ENCODE measurements at regions not wholly inside any gene's neighbourhood (a gene's known extent, or its start where the extent isn't known, plus 50 kb on each side); places are given as distances from the start of the nearest gene placed in this dataset.

DNA sequence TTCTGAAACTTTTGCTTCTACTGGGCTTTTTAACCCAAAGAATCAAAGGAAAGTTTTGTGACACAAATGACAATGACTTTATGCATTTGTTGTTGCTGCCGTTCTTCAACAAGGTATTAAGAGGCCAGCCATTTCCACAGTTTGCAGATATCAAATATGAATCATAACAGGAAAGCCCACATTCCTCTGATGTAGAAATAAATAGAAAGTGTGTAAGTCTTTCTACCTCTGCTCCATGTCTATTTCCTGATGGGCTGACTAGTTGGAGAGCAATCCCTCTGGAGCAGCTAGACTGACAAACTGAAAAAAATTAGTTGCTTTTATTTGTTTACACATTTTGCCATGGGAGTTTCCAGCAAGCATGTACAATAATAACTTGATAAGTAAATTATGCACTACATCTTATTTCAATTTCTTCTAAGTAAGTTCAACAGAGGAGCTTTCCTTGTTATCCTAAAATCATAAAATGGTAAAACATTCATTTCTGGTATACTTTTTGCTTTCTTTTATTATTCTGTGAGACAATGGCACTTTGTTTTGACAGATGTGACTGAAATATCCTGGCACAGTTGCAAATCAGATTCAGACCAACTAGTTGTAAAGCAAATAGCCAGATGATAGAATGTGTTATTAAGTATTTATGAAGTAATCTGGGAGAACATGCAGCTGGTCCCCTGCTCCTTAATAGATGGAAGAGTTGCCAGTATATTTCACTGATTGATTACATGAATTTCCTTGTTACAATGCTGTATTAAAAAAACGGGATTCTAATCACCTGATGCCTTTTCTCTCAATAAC is 266.7 kb downstream of the METTL4 start:
- no peak for TF ChIP-seq ZC3H10 (CRISPR knock-in tag; IDR thresholded peaks at IDR 0.05)
- no peak for TF ChIP-seq ARNTL (CRISPR knock-in tag; IDR thresholded peaks at IDR 0.05; ENCODE audit: borderline replicate concordance, low read depth)
- no peak for TF ChIP-seq TCF4 (CRISPR knock-in tag; IDR thresholded peaks at IDR 0.05; ENCODE audit: borderline replicate concordance)
- TF ChIP-seq ESRRG (CRISPR knock-in tag; IDR thresholded peaks at IDR 0.05): no peak
- TF ChIP-seq, protein P1, sequence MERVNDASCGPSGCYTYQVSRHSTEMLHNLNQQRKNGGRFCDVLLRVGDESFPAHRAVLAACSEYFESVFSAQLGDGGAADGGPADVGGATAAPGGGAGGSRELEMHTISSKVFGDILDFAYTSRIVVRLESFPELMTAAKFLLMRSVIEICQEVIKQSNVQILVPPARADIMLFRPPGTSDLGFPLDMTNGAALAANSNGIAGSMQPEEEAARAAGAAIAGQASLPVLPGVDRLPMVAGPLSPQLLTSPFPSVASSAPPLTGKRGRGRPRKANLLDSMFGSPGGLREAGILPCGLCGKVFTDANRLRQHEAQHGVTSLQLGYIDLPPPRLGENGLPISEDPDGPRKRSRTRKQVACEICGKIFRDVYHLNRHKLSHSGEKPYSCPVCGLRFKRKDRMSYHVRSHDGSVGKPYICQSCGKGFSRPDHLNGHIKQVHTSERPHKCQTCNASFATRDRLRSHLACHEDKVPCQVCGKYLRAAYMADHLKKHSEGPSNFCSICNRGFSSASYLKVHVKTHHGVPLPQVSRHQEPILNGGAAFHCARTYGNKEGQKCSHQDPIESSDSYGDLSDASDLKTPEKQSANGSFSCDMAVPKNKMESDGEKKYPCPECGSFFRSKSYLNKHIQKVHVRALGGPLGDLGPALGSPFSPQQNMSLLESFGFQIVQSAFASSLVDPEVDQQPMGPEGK (CRISPR knock-in tag; IDR thresholded peaks at IDR 0.05; ENCODE audit: borderline replicate concordance): no peak
- no peak for TF ChIP-seq RARB (CRISPR knock-in tag; IDR thresholded peaks at IDR 0.05)
- TF ChIP-seq ISL1 (CRISPR knock-in tag; IDR thresholded peaks at IDR 0.05): no peak
- TF ChIP-seq, protein P2, sequence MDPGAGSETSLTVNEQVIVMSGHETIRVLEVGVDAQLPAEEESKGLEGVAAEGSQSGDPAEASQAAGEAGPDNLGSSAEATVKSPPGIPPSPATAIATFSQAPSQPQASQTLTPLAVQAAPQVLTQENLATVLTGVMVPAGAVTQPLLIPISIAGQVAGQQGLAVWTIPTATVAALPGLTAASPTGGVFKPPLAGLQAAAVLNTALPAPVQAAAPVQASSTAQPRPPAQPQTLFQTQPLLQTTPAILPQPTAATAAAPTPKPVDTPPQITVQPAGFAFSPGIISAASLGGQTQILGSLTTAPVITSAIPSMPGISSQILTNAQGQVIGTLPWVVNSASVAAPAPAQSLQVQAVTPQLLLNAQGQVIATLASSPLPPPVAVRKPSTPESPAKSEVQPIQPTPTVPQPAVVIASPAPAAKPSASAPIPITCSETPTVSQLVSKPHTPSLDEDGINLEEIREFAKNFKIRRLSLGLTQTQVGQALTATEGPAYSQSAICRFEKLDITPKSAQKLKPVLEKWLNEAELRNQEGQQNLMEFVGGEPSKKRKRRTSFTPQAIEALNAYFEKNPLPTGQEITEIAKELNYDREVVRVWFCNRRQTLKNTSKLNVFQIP (CRISPR knock-in tag; IDR thresholded peaks at IDR 0.05; ENCODE audit: borderline replicate concordance, low read depth): no peak
- TF ChIP-seq, protein P3, sequence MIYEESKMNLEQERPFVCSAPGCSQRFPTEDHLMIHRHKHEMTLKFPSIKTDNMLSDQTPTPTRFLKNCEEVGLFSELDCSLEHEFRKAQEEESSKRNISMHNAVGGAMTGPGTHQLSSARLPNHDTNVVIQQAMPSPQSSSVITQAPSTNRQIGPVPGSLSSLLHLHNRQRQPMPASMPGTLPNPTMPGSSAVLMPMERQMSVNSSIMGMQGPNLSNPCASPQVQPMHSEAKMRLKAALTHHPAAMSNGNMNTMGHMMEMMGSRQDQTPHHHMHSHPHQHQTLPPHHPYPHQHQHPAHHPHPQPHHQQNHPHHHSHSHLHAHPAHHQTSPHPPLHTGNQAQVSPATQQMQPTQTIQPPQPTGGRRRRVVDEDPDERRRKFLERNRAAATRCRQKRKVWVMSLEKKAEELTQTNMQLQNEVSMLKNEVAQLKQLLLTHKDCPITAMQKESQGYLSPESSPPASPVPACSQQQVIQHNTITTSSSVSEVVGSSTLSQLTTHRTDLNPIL (CRISPR knock-in tag; IDR thresholded peaks at IDR 0.05; ENCODE audit: low read depth): no peak
- TF ChIP-seq CSDC2 (CRISPR knock-in tag; IDR thresholded peaks at IDR 0.05): no peak

Measured in SK-N-SH treated with all-trans-retinoic acid at 6 μM for 48 hours (cell line).